Stimulated activated CD8-positive, alpha-beta memory T cell treated with anti-CD3 and anti-CD28 coated beads, Interleukin-4, amount 100 ng/mL, for 48 hours (primary cell): ENCODE measurements at regions not wholly inside any gene's neighbourhood (a gene's known extent, or its start where the extent isn't known, plus 50 kb on each side); places are given as distances from the start of the nearest gene placed in this dataset.

Experiments
- DNase-seq: peaks from one replicate; pipeline ENCODE4 v3.0.0-alpha.2; 2020

- DNase-seq = no peak
Measured at GRCh38 chr22:48606684-48607307, 1220.9 kb downstream of the BRD1 start.

- DNase-seq = no peak
Measured at GRCh38 chr22:48605856-48606481, 1221.7 kb downstream of the BRD1 start.

- no peak for DNase-seq
Measured at GRCh38 chr22:48605125-48605524, 1222.5 kb downstream of the BRD1 start.

- DNase-seq = no peak
Measured at GRCh38 chr22:48603621-48604320, 1223.9 kb downstream of the BRD1 start.

DNA sequence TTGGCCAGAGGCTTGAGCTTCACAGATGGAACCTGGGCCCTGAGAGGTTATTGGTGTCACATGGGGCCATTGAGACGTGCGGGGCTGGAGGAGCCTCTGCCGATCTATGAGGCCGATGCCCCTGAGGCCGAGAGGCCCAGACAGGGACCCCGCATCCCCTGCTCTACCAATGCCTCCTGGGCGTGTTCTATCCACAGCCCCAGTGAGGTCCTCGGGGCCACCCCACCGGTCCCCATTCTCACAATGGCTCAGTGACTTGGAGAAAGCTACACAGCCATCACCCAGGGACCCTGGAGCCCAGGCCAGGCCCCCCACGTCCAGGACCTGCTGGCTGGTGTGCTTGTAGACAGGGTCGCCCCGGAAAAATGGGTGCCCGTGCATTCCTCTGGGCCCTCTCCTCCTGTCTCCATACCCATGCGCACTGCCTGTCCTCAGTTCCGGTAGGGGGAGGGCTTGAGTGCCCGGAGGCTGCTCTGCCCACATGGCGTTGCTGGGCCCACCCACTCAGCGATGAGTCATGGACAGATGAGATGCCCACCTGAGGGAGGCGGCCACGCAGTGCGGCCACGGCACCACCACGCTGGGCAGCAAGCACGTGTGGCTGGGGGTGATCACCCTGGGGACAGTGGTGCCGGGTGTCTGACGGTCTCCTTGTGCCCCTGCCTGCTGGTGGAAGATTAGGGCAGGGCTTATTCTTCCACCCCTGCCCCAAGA, 1224.7 kb downstream of the BRD1 start:
- no peak for DNase-seq

DNA sequence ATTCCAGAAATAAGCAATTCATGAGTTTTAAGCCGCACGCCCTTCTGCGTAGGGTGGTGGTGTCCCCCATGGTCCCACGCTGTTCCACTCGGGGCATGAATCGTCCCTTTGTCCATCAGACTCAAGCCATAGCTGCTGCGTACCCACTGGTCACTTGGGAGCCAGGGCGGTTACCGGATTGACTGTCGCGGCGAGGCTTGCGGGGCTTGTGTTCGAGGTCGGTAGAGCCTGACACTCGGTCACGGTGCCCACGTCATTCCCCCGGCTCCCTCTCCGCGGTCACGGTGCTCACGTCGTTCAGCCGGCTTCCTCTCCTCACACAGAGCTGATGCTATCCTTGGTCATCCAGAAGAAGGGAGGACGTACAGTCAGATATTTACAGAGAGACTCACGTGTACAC, 1227.0 kb downstream of the BRD1 start:
- DNase-seq = no peak

DNA sequence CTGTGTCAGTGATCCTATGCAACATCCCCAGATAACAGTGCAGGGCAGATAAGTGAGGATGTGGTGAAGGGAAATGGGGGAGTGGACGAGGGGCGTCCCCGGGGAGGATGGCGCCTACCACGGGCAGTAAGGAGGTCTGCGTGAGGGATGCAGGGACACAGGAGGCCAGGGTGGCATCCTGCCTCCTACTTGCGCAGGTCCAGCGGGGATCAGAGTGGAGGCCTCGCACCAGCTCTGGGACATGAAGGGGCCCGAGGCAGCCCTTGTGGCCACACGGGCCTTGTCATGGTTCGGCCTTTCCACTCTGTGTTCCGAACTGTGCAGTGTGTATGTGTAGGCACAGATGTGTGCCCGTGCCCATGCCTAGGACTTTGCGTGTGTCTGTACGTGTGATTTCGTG, 1227.5 kb downstream of the BRD1 start:
- no peak for DNase-seq

DNA sequence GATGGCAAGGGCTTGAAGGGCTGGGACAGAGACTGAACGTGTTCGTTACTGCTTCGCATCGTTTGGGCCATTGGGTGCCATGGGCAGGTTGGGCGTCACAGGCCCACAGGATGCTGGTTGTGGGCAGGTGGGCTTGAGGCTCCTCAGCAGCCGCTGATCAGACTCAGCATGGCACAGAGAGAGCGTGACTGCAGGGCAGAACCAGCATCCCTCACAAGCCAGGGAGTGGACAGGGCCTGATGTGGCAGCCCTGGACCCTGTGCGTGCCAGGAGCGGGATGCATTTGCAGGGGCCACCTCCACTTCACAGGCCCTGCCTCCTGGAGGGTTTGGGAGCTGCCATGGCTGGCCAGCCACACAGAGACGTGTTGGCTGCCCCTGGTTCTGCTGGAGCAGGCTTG, 1228.3 kb downstream of the BRD1 start:
- DNase-seq = no peak

- DNase-seq = no peak
Measured at GRCh38 chr22:48596111-48596850, 1231.4 kb downstream of the BRD1 start.

DNA sequence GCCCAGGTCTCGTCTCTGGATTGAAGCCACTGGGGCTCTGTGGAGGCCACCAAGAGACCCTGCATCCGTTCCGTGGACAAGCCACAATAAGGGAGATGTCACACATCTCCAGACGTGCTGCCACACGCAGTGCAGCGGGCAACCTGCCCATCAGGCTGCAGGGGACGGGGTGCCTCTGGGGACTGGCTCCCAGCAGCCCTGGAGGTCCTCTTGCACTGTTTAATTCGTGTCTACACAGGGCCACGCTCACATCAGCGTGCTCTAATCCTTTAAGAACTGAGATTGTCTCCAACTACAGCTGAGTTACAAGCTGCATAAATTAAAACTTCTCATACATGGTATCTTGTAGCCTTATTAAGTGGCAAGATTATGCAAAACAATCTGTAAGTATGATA, 1232.2 kb downstream of the BRD1 start:
- DNase-seq = no peak

- DNase-seq = no peak
Measured at GRCh38 chr22:48594757-48595510, 1232.7 kb downstream of the BRD1 start.

DNA sequence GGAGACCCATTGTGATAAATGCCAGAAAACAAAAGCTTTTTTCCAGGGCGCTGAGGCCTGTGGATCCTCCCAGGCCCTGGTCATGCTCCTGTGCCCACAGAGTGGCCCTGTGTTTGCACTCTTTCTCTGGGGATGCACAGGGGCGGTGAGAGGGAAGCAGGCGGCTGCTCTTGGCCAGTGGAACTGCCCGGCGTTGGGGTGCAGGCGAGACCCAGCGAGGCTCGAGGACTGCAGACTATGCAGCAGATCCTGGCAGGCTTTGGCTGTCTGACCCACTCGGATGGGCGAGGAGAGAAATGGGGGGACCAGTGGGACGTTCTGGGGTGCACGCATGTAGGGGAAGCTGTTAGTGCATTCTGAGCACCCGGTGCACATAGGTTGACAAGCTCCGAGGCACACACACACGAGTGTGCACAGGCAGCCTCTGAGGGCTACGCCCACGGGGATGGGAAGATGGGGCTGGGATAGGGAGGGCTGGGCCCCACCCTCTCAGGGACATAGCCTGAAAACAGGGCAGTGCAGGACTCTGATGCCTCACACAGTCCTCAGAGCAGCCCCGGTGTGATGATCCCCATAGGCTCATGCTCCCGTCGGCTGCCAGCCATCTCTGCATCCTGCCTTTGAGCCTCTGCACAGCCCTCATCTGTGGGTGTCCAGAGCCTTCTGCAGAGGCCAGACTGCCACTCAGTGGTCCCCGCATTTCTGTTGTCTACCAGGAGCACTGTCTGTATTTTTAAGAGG, 1233.5 kb downstream of the BRD1 start:
- DNase-seq = no peak

DNA sequence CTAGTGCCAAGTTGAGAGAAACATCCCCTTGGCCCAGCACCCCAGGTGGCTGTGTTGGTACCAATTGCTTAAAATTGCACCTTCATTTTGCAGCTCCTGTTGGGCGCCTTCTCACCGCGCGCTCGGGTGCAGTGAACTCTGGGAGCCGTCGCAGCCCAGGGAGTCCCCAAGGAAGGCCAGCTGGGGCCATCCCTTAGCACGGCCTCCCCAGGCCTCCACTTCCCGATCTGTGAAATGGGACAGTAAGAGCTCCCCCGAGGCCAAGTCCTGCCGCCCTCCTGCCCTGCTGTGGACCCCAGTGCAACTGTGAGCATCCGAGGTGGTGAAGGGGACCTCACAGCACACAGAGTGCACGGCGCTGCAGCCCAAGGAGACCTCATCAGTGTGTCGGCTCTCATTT, 1234.1 kb downstream of the BRD1 start:
- no peak for DNase-seq

- DNase-seq = no peak
Measured at GRCh38 chr22:48592931-48593330, 1234.7 kb downstream of the BRD1 start.

GRCh38 chr22:48592488-48592887, 1235.2 kb downstream of the BRD1 start:
- DNase-seq = no peak

- DNase-seq = no peak
Measured at GRCh38 chr22:48592066-48592345, 1235.7 kb downstream of the BRD1 start.

DNA sequence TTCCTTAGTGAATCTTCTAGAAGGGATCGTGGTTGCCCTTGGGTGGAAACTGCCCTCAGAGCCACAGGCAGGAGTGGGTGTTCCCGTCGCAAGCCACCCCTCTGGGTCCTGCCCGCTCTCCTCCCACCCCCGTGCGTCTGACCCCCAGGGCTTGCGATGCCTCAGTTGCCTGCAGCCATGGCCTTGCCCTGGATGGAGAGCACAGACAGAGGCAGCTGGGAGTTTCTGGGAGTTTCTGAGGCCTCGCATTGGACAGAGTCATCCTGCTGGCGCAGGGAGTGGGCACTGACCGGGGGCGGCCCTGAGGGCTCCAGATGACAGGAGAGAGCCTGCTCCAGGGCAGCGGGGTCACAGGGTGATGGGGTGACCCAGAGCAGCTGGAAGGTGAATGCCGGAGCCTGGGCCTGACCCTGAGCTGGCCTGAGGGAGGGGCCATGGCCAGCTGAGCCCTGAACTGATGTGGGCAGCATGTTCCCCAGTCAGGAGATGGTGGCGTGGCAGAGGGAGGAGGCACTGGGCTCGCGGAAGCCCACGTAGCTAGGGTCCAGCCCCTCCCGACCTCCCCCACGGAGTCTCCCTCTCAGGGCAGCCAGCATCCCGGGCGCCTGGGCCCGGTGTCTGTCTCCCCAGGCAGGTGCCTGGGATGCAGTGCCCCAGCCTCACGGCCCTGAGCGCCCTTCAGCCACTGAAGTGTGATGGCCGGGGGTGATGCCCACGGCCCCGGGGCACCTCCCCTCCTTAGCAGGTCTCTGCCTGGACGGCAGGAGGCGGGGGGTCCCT, 1236.2 kb downstream of the BRD1 start:
- DNase-seq = no peak

GRCh38 chr22:48589901-48590300, 1237.8 kb downstream of the BRD1 start:
- DNase-seq = no peak

DNA sequence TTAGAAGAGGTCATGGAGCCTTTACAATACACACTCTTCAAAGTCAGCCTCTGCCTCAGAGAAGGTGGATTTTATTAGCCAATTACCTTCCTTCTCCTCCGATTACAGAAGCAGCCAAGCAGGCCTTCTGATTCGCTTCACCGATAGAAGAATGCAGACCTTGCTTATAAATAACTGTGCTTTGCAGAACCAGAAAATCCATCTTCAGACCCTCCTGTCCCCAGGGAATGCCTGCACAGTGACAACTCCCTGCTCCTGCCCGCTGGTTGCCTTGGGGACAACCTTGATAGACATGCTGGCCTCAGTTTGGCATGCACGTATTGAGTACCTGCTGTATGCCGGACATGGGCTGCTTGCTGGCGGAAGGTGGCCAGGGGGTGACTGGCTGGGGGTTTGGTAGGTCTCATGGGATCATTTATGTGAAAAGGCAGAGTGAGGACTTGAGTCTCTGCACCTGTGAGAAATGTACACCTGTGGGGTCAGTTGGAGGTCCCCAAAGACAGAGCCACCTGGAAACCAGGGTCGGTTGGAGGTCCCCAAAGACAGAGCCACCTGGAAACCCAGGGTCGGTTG, 1238.7 kb downstream of the BRD1 start:
- no peak for DNase-seq

DNA sequence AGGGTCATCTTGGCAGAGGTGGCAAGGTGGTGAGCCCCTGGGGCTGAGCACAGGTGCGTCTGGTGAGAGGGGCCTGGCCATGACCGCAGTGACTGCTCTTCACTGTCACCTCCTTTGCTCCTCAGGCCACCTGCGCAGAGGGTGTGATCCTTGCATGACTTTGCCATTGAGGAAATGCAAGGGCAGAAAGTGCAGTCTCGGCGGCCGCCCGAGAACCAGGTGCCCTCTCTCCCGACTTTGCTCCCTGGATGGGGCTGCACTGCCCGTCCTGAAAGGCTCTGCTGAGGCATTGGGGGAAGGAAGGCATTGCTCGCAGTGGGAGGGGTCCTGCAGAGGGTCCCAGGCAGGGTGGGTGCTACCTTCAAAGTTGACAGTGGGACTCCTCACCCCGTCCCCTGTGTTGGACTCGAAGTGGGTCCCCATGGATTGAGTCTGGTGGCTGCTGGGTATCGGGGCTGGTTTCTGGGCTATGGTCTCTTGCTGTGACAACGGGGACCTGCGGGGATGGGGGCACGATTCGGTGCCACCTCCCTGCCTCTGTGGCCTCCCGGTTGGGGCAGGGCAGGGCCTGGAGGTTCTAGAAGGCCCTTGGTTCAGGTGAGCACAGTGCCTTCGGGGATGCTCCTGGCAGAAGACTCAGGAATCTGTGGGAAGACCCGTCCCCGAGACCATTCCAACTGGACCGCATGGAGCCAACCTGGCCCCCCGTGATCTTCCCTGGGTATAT, 1239.4 kb downstream of the BRD1 start:
- no peak for DNase-seq
